Mammary epithelial cell (primary cell): ENCODE measurements at regions not wholly inside any gene's neighbourhood (a gene's known extent, or its start where the extent isn't known, plus 50 kb on each side); places are given as distances from the start of the nearest gene placed in this dataset.

Source experiments
- EZH2 ChIP-seq: IDR thresholded peaks from 2 replicates; pipeline ENCODE4 v1.6.1; 2012; ENCODE audit warnings: low read length, inconsistent platforms, borderline replicate concordance
- TF ChIP-seq, protein P1 (sequence below), 2 donors: IDR thresholded peaks in 1 of 2; conservative IDR thresholded peaks in 1 of 2; 2 replicates each; pipeline ENCODE4 v1.5.1; 2011 to 2012; ENCODE audit warnings: inconsistent platforms in 2 of 2, low read length in 2 of 2, mild to moderate bottlenecking in 2 of 2, control low read depth in 1 of 2, low read depth in 1 of 2; ENCODE audit not compliant: insufficient read depth in 1 of 2; ENCODE audit errors: extremely low read depth in 1 of 2

GRCh38 chr12:111242184-111242583, 126.7 kb downstream of the PHETA1 start:
- TF ChIP-seq, protein P1, sequence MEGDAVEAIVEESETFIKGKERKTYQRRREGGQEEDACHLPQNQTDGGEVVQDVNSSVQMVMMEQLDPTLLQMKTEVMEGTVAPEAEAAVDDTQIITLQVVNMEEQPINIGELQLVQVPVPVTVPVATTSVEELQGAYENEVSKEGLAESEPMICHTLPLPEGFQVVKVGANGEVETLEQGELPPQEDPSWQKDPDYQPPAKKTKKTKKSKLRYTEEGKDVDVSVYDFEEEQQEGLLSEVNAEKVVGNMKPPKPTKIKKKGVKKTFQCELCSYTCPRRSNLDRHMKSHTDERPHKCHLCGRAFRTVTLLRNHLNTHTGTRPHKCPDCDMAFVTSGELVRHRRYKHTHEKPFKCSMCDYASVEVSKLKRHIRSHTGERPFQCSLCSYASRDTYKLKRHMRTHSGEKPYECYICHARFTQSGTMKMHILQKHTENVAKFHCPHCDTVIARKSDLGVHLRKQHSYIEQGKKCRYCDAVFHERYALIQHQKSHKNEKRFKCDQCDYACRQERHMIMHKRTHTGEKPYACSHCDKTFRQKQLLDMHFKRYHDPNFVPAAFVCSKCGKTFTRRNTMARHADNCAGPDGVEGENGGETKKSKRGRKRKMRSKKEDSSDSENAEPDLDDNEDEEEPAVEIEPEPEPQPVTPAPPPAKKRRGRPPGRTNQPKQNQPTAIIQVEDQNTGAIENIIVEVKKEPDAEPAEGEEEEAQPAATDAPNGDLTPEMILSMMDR (conservative IDR thresholded peaks at IDR 0.05 in 1 of 2, IDR thresholded peaks at IDR 0.05 in 1 of 2; ENCODE audit: extremely low read depth in 1 of 2, insufficient read depth in 1 of 2, low read depth in 1 of 2, low read length in 2 of 2) = no peak
- TF ChIP-seq EZH2 = no peak
